ENCODE measurements at regions not wholly inside any gene's neighbourhood (a gene's known extent, or its start where the extent isn't known, plus 50 kb on each side); places are given as distances from the start of the nearest gene placed in this dataset.

- DNase-seq (no peak), ATAC-seq (ENCODE audit: poor library complexity) (no peak)
- Histone ChIP-seq H3K4me3 (ENCODE audit: low read length) (no peak overlapping the region), H3K27me3 (ENCODE audit: control insufficient read depth in 1 of 2, insufficient read depth in 2 of 2, low read length in 2 of 2) (no peaks in the 10 kb centered on the region), H3K9me3 (ENCODE audit: control insufficient read depth in 1 of 2, insufficient read depth in 1 of 2, low read length in 2 of 2) (peaks cover 0 to 12% of the 10 kb centered on the region in 2 experiments), H3K4me1 (ENCODE audit: insufficient read depth, low read length) (no peaks in the 10 kb centered on the region), H3K27ac (ENCODE audit: low read depth in 1 of 2, low read length in 2 of 2) (no peak overlapping the region), H3K36me3 (ENCODE audit: insufficient read depth, low read length) (no peaks in the 10 kb centered on the region)
- no peaks in the 10 kb centered on the region for H3K4me1 Mint-ChIP-seq (ENCODE audit: low read depth)
- intact Hi-C loops (cut with DNase I, micrococcal nuclease): no loop called here
- H3K9me3 Mint-ChIP-seq: no peaks in the 10 kb centered on the region
- H3K36me3 Mint-ChIP-seq (ENCODE audit: low read depth): no peaks in the 10 kb centered on the region
- H3K27me3 Mint-ChIP-seq: peaks cover 5% of the 10 kb centered on the region
- POLR2A ChIA-PET: no interaction called here
- TF ChIP-seq CTCF (IDR thresholded peaks at IDR 0.05): no peak
- H3K27ac Mint-ChIP-seq: no peak overlapping the region
- no peak overlapping the region for H3K4me3 Mint-ChIP-seq
- CTCF ChIA-PET: no interaction called here
Observed at GRCh38 chr6:132207991-132208390, 193.3 kb downstream of the MOXD1 start.

GRCh38 chr6:132205946-132206345 lies 195.3 kb downstream of the MOXD1 start:
- Histone ChIP-seq H3K27ac (ENCODE audit: low read depth in 1 of 2, low read length in 2 of 2) (no peak overlapping the region), H3K4me3 (ENCODE audit: low read length) (no peak overlapping the region), H3K27me3 (ENCODE audit: control insufficient read depth in 1 of 2, insufficient read depth in 2 of 2, low read length in 2 of 2) (no peaks in the 10 kb centered on the region), H3K36me3 (ENCODE audit: insufficient read depth, low read length) (no peaks in the 10 kb centered on the region), H3K4me1 (ENCODE audit: insufficient read depth, low read length) (no peaks in the 10 kb centered on the region), H3K9me3 (ENCODE audit: control insufficient read depth in 1 of 2, insufficient read depth in 1 of 2, low read length in 2 of 2) (peaks cover 0 to 12% of the 10 kb centered on the region in 2 experiments)
- CTCF ChIA-PET: no interaction called here
- Mint-ChIP-seq H3K36me3 (ENCODE audit: low read depth) (no peaks in the 10 kb centered on the region), H3K27me3 (peaks cover 2% of the 10 kb centered on the region), H3K4me3 (no peak overlapping the region), H3K9me3 (no peaks in the 10 kb centered on the region), H3K4me1 (ENCODE audit: low read depth) (no peaks in the 10 kb centered on the region), H3K27ac (no peak overlapping the region)
- DNase-seq (no peak), ATAC-seq (ENCODE audit: poor library complexity) (no peak)
- POLR2A ChIA-PET: no interaction called here
- TF ChIP-seq CTCF (IDR thresholded peaks at IDR 0.05): no peak
- intact Hi-C loops (cut with DNase I, micrococcal nuclease): no loop called here

DNA sequence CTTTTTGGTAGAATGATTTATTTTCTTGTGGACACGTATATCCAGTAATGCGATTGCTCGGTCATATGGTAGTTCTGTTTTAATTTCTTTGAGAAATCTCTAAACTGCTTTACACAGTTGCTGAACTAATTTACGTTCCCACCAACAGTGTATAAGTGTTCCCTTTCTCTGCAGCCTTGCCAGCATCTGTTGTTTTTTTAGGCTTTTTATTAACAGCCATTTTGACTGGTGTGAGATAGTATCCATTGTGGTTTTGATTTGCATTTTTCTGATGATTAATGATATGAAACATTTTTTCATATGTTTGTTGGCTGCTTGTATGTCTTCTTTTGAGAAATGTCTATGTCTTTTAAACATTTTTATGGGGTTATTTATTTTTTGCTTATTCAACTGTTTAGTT lies 196.7 kb downstream of the MOXD1 start:
- Mint-ChIP-seq H3K4me1 (ENCODE audit: low read depth) (no peaks in the 10 kb centered on the region), H3K9me3 (no peaks in the 10 kb centered on the region), H3K27ac (no peak overlapping the region), H3K27me3 (no peaks in the 10 kb centered on the region), H3K4me3 (no peak overlapping the region), H3K36me3 (ENCODE audit: low read depth) (no peaks in the 10 kb centered on the region)
- ChIA-PET POLR2A (no interaction called here), CTCF (no interaction called here)
- Histone ChIP-seq H3K4me1 (ENCODE audit: insufficient read depth, low read length) (no peaks in the 10 kb centered on the region), H3K36me3 (ENCODE audit: insufficient read depth, low read length) (no peaks in the 10 kb centered on the region), H3K27ac (ENCODE audit: low read depth in 1 of 2, low read length in 2 of 2) (no peak overlapping the region), H3K4me3 (ENCODE audit: low read length) (no peak overlapping the region), H3K27me3 (ENCODE audit: control insufficient read depth in 1 of 2, insufficient read depth in 2 of 2, low read length in 2 of 2) (no peaks in the 10 kb centered on the region), H3K9me3 (ENCODE audit: control insufficient read depth in 1 of 2, insufficient read depth in 1 of 2, low read length in 2 of 2) (peaks cover 0 to 4% of the 10 kb centered on the region in 2 experiments)
- TF ChIP-seq CTCF (IDR thresholded peaks at IDR 0.05): no peak
- no peak for ATAC-seq (ENCODE audit: poor library complexity)
- no peak for DNase-seq
- intact Hi-C loops (cut with DNase I, micrococcal nuclease): no loop called here
